H9 (cell line): ENCODE measurements at regions not wholly inside any gene's neighbourhood (a gene's known extent, or its start where the extent isn't known, plus 50 kb on each side); places are given as distances from the start of the nearest gene placed in this dataset.

Source experiments
- DNase-seq: peaks from one replicate; pipeline ENCODE4 v3.0.0-alpha.2; 2017
- H2AFZ ChIP-seq: one replicate; pipeline ENCODE4 v1.6.1; 2013; ENCODE audit warnings: mild to moderate bottlenecking, low read length, control low read depth, moderate library complexity
- H2AK5ac ChIP-seq: 2 replicates; pipeline ENCODE4 v1.6.1; 2013; ENCODE audit warnings: low read length, control low read depth, mixed read lengths; ENCODE audit not compliant: insufficient read length
- H2BK120ac ChIP-seq: one replicate; pipeline ENCODE4 v1.6.1; 2013; ENCODE audit warnings: low read depth, mild to moderate bottlenecking, low read length, control low read depth, inconsistent platforms; ENCODE audit not compliant: poor library complexity, severe bottlenecking
- H2BK12ac ChIP-seq: 2 replicates; pipeline ENCODE4 v1.6.1; 2013; ENCODE audit warnings: low read length, control low read depth, mixed read lengths, low read depth; ENCODE audit not compliant: insufficient read length
- H2BK15ac ChIP-seq: 2 replicates; pipeline ENCODE4 v1.6.1; 2013; ENCODE audit warnings: low read depth, low read length, control low read depth
- H2BK20ac ChIP-seq: one replicate; pipeline ENCODE4 v1.6.1; 2013; ENCODE audit warnings: low read depth, mild to moderate bottlenecking, low read length, control low read depth, inconsistent platforms; ENCODE audit not compliant: poor library complexity, severe bottlenecking
- H2BK5ac ChIP-seq: 2 replicates; pipeline ENCODE4 v1.6.1; 2013; ENCODE audit warnings: low read length, control low read depth, mixed read lengths; ENCODE audit not compliant: insufficient read length
- H3K14ac ChIP-seq: 2 replicates; pipeline ENCODE4 v1.6.1; 2013; ENCODE audit warnings: low read length, control low read depth; ENCODE audit not compliant: insufficient read depth
- H3K18ac ChIP-seq: 2 replicates; pipeline ENCODE4 v1.6.1; 2013; ENCODE audit warnings: low read depth, mild to moderate bottlenecking, mixed read lengths, low read length, control low read depth; ENCODE audit not compliant: insufficient read length
- H3K23ac ChIP-seq: 2 replicates; pipeline ENCODE4 v1.6.1; 2013; ENCODE audit warnings: low read length, control low read depth, mixed read lengths, low read depth; ENCODE audit not compliant: insufficient read length
- H3K23me2 ChIP-seq: 2 replicates; pipeline ENCODE4 v1.6.1; 2013; ENCODE audit warnings: low read depth, mild to moderate bottlenecking, mixed read lengths, low read length, control low read depth; ENCODE audit not compliant: insufficient read length, poor library complexity, severe bottlenecking
- H3K27ac ChIP-seq: 2 replicates; pipeline ENCODE4 v1.5.1; 2013; ENCODE audit warnings: low read length, control low read depth, mixed read lengths, low read depth; ENCODE audit not compliant: insufficient read length
- H3K27me3 ChIP-seq: 2 replicates; pipeline ENCODE4 v1.6.1; 2013; ENCODE audit warnings: low read length, control low read depth, inconsistent platforms; ENCODE audit not compliant: insufficient read depth
- H3K4ac ChIP-seq: 2 replicates; pipeline ENCODE4 v1.6.1; 2013; ENCODE audit warnings: low read depth, mild to moderate bottlenecking, control low read depth, inconsistent platforms, low read length, moderate library complexity
- H3K4me1 ChIP-seq: 2 replicates; pipeline ENCODE4 v1.6.1; 2013; ENCODE audit warnings: low read length, control low read depth, inconsistent platforms; ENCODE audit not compliant: insufficient read depth
- H3K4me2 ChIP-seq: 2 replicates; pipeline ENCODE4 v1.6.1; 2013; ENCODE audit warnings: low read length, control low read depth, mixed read lengths; ENCODE audit not compliant: insufficient read length, insufficient read depth
- H3K56ac ChIP-seq: 2 replicates; pipeline ENCODE4 v1.6.1; 2013; ENCODE audit warnings: low read depth, mild to moderate bottlenecking, mixed read lengths, low read length, control low read depth; ENCODE audit not compliant: insufficient read length
- H3K79me1 ChIP-seq: 2 replicates; pipeline ENCODE4 v1.6.1; 2013; ENCODE audit warnings: low read depth, mild to moderate bottlenecking, moderate library complexity, low read length, control low read depth, inconsistent platforms; ENCODE audit not compliant: insufficient read depth, poor library complexity, severe bottlenecking
- H3K79me2 ChIP-seq: 2 replicates; pipeline ENCODE4 v1.6.1; 2013; ENCODE audit warnings: low read length, control low read depth, inconsistent platforms; ENCODE audit not compliant: insufficient read depth
- H3K9ac ChIP-seq: 2 replicates; pipeline ENCODE4 v1.6.1; 2013; ENCODE audit warnings: low read length, control low read depth, mixed read lengths; ENCODE audit not compliant: insufficient read length; ENCODE audit errors: extremely low read depth
- H3K9me3 ChIP-seq: one replicate; pipeline ENCODE4 v1.6.1; 2013; ENCODE audit warnings: low read depth, low read length, inconsistent platforms; ENCODE audit not compliant: control insufficient read depth
- H3T11ph ChIP-seq: one replicate; pipeline ENCODE4 v1.6.1; 2013; ENCODE audit warnings: mild to moderate bottlenecking, low read length, control low read depth, inconsistent platforms
- H4K20me1 ChIP-seq: one replicate; pipeline ENCODE4 v1.6.1; 2013; ENCODE audit not compliant: control insufficient read depth, insufficient read length, insufficient read depth
- H4K5ac ChIP-seq: 2 replicates; pipeline ENCODE4 v1.6.1; 2013; ENCODE audit warnings: low read depth, mild to moderate bottlenecking, mixed read lengths, low read length, control low read depth; ENCODE audit not compliant: insufficient read length
- H4K8ac ChIP-seq: replicated peaks from 2 replicates; pipeline ENCODE4 v1.6.1; 2013; ENCODE audit warnings: low read length, control low read depth, mixed read lengths, low read depth; ENCODE audit not compliant: insufficient read length
- H4K91ac ChIP-seq: 2 replicates; pipeline ENCODE4 v1.6.1; 2013; ENCODE audit warnings: low read depth, mild to moderate bottlenecking, moderate library complexity, mixed read lengths, low read length, control low read depth; ENCODE audit not compliant: insufficient read length
- H3K27ac Mint-ChIP-seq, 3 experiments: 2 replicates in 2 of 3; 3 replicates in 1 of 3; pipeline ENCODE4 v1.8.0; 2020 to 2021; ENCODE audit warnings: mixed read lengths in 3 of 3, mild to moderate bottlenecking in 1 of 3, moderate library complexity in 1 of 3
- H3K27me3 Mint-ChIP-seq: 2 replicates; pipeline ENCODE4 v1.8.0; 2021; ENCODE audit warnings: low read depth, mild to moderate bottlenecking, moderate library complexity, mixed read lengths
- H3K36me3 Mint-ChIP-seq, 3 experiments: 2 replicates in 2 of 3; 3 replicates in 1 of 3; pipeline ENCODE4 v1.8.0; 2020 to 2021; ENCODE audit warnings: low read depth in 3 of 3, mixed read lengths in 3 of 3; ENCODE audit not compliant: insufficient read depth in 1 of 3
- H3K4me1 Mint-ChIP-seq, 2 experiments: 2 replicates each; pipeline ENCODE4 v1.8.0; 2020; ENCODE audit warnings: mixed read lengths in 2 of 2
- H3K4me3 Mint-ChIP-seq, 2 experiments: 2 replicates in 1 of 2; 3 replicates in 1 of 2; pipeline ENCODE4 v1.8.0; 2020 to 2021; ENCODE audit warnings: mild to moderate bottlenecking in 2 of 2, mixed read lengths in 2 of 2, moderate library complexity in 1 of 2
- H3K9me3 Mint-ChIP-seq, 2 experiments: 2 replicates in 1 of 2; 3 replicates in 1 of 2; pipeline ENCODE4 v1.8.0; 2020; ENCODE audit warnings: mild to moderate bottlenecking in 2 of 2, mixed read lengths in 2 of 2, moderate library complexity in 1 of 2
- WGBS: extraction: QIAGEN DNeasy Blood & Tissue Kit; methylation state at CpG from one replicate; pipeline ENCODE4 v1.1.7; 2013; ENCODE audit warnings: missing lambda C conversion rate, low lambda C conversion rate, mixed read lengths; ENCODE audit not compliant: insufficient read length; ENCODE audit errors: extremely low coverage; 5-methylcytosine and 5-hydroxymethylcytosine counted together
- TF ChIP-seq, protein P1 (sequence below): fragments of 200-600 bp; sonication (generic); conservative IDR thresholded peaks from 3 replicates; pipeline ENCODE4 v1.8.0; 2021; ENCODE audit warnings: antibody characterized with exemption, mild to moderate bottlenecking

DNA sequence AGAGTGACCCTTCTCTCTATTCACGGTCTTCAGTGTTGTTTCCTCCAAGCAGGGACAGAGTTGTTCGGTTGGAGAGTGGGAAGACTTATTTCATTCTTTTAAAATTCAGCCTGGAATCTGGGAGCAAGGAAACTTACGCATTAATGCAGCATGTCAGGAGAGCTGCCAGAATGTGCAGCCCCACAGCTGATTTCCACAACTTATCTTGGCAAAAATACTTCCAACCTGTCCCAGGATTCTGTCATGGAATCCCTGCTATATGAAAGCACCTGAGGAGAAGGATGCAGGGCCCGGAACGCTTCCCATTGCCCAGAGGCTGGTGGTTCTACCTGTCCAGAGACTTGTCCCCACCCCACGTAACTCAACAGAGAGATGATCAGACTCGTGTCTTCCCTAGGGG, 86.9 kb upstream of the MKI67 start:
- no peaks in the 10 kb centered on the region for H3K27me3 ChIP-seq
- TF ChIP-seq, protein P1, sequence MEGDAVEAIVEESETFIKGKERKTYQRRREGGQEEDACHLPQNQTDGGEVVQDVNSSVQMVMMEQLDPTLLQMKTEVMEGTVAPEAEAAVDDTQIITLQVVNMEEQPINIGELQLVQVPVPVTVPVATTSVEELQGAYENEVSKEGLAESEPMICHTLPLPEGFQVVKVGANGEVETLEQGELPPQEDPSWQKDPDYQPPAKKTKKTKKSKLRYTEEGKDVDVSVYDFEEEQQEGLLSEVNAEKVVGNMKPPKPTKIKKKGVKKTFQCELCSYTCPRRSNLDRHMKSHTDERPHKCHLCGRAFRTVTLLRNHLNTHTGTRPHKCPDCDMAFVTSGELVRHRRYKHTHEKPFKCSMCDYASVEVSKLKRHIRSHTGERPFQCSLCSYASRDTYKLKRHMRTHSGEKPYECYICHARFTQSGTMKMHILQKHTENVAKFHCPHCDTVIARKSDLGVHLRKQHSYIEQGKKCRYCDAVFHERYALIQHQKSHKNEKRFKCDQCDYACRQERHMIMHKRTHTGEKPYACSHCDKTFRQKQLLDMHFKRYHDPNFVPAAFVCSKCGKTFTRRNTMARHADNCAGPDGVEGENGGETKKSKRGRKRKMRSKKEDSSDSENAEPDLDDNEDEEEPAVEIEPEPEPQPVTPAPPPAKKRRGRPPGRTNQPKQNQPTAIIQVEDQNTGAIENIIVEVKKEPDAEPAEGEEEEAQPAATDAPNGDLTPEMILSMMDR, result no peak
- no peak overlapping the region for H2BK15ac ChIP-seq
- no peaks in the 10 kb centered on the region for H3K36me3 Mint-ChIP-seq
- no peak overlapping the region for H2AFZ ChIP-seq
- no peaks in the 10 kb centered on the region for H3K23me2 ChIP-seq
- H3K27me3 Mint-ChIP-seq, result peaks cover 20% of the 10 kb centered on the region
- no peak overlapping the region for H2BK12ac ChIP-seq
- H3T11ph ChIP-seq, result no peak overlapping the region
- H3K9me3 ChIP-seq, result no peaks in the 10 kb centered on the region
- H3K27ac ChIP-seq, result no peak overlapping the region
- DNase-seq, result no peak
- no peaks in the 10 kb centered on the region for H4K20me1 ChIP-seq
- no peak overlapping the region for H2AK5ac ChIP-seq
- no peak overlapping the region for H3K56ac ChIP-seq
- H3K18ac ChIP-seq, result no peak overlapping the region
- H3K14ac ChIP-seq, result no peak overlapping the region
- no CpG with 5 or more reads among the region's 7 CpGs for WGBS
- H3K4me2 ChIP-seq, result no peak overlapping the region
- H3K27ac Mint-ChIP-seq, result no peak overlapping the region; a peak in 1 of 7 replicates
- no peak overlapping the region for H3K4me3 Mint-ChIP-seq
- H3K79me1 ChIP-seq, result no peaks in the 10 kb centered on the region
- H3K9me3 Mint-ChIP-seq, result no peaks in the 10 kb centered on the region
- H4K8ac ChIP-seq, result no peak overlapping the region
- H3K23ac ChIP-seq, result no peak overlapping the region
- H4K91ac ChIP-seq, result no peak overlapping the region
- no peak overlapping the region for H3K4ac ChIP-seq
- no peak overlapping the region for H2BK120ac ChIP-seq
- H3K79me2 ChIP-seq, result no peaks in the 10 kb centered on the region
- no peaks in the 10 kb centered on the region for H3K4me1 ChIP-seq
- H2BK5ac ChIP-seq, result no peak overlapping the region
- H2BK20ac ChIP-seq, result no peak overlapping the region
- H3K9ac ChIP-seq, result no peak overlapping the region
- no peak overlapping the region for H4K5ac ChIP-seq
- H3K4me1 Mint-ChIP-seq, result peaks cover 22 to 36% of the 10 kb centered on the region in 2 experiments
